ENCODE measurements at regions not wholly inside any gene's neighbourhood (a gene's known extent, or its start where the extent isn't known, plus 50 kb on each side); places are given as distances from the start of the nearest gene placed in this dataset.

- DNase-seq (ENCODE audit: insufficient read length, low spot score) (no peak), FAIRE-seq (no peak)
Measured at GRCh38 chr22:49123621-49124192, 704.0 kb downstream of the BRD1 start.

DNA sequence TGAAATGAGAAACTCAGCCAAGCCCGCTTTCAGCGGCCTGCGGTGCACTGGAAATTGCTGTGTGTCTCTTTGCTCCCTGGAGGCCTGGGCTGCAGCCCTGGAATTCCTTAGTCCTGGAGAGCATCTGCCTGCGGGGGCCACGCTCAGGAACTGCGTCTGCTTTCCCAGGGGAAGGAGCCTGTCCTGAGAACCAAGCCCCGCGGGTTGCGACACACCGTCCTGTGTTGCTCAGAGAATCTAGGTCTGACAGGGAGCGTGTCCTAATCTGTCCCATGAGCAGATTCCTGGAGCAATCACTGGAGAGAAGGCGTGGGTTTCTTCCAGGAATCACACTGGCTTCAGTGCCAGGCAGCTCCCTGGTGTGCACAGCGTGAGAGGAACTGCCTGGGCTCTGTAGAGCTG is 708.1 kb downstream of the BRD1 start:
- FAIRE-seq (no peak), DNase-seq (ENCODE audit: insufficient read length, low spot score) (no peak)

DNA sequence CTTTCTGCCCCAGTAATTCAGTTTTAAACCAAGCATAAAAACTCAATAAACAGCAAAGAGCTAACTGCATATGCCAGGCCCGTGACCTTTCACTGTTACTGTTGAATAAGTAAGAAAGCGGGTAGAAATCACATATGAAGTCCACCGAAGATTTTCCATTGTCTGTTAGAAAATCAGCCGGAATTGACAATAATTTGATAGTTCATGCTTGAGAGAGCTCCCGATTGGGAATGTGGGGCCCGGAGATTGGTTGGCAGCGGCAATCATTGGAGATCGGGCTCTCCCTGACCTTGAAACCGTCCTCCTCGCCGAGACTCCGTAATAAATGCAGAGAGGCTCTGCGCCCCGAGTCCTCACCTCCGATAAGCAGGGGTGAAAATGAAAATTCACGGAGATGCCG is 709.6 kb downstream of the BRD1 start:
- FAIRE-seq (no peak), DNase-seq (ENCODE audit: insufficient read length, low spot score) (no peak)

GRCh38 chr22:49117486-49117885 is 710.2 kb downstream of the BRD1 start:
- FAIRE-seq (no peak), DNase-seq (ENCODE audit: insufficient read length, low spot score) (no peak)

DNA sequence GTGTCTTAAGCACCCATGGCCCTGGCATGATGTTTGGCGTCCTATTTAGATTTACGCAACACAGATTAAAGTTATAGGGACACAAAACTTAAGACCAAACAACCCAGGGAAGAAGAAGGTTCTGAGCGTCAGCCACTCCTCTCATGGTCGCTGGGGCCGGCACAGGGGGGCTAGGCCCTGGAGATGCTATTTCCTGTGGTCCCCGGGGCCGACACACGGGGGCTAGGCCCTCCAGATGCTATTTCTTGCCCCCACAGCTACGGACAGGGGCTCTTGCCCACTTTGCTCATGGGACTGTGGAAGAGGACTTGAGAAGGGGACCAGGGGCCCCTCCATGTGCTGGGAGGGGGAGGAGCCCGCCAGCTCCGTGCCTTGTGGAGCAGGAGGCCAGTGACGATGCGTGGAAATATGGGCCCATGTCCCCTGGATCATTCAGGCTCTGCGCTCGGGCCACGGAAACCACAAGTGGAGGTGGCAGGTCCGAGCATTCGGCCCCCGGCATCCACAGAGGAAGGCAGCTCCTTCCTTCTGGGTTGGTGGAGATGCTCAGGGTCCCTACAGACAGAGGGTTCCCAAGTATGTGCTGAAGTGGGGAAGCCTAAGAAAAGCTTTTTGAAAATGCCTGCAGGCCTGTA is 711.1 kb downstream of the BRD1 start:
- DNase-seq (ENCODE audit: insufficient read length, low spot score) (no peak), FAIRE-seq (no peak)

GRCh38 chr22:49116021-49116420 is 711.7 kb downstream of the BRD1 start:
- no peak for FAIRE-seq
- DNase-seq (ENCODE audit: insufficient read length, low spot score), result no peak

DNA sequence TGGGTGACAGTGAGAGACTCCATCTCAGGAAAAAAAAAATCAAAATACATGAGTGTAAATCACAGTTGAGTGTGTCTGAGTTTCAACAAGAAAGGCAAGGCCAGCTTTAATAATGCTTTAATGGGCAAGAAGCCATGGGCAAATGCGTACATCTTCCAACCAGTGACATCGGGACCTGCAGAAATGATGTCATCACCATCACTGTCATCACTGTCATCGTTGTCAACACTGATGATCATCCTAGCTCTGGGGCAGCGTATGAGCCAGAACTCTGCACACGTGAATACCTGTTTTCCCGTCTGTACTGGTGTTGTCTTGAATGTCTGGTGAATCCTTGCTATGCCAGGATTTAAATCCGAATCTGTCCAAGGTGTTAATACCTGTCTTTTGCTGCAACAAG is 712.5 kb downstream of the BRD1 start:
- DNase-seq (ENCODE audit: insufficient read length, low spot score) (no peak), FAIRE-seq (no peak)

- FAIRE-seq, result no peak
- no peak for DNase-seq (ENCODE audit: insufficient read length, low spot score)
Measured at GRCh38 chr22:49113758-49114157, 713.9 kb downstream of the BRD1 start.

DNA sequence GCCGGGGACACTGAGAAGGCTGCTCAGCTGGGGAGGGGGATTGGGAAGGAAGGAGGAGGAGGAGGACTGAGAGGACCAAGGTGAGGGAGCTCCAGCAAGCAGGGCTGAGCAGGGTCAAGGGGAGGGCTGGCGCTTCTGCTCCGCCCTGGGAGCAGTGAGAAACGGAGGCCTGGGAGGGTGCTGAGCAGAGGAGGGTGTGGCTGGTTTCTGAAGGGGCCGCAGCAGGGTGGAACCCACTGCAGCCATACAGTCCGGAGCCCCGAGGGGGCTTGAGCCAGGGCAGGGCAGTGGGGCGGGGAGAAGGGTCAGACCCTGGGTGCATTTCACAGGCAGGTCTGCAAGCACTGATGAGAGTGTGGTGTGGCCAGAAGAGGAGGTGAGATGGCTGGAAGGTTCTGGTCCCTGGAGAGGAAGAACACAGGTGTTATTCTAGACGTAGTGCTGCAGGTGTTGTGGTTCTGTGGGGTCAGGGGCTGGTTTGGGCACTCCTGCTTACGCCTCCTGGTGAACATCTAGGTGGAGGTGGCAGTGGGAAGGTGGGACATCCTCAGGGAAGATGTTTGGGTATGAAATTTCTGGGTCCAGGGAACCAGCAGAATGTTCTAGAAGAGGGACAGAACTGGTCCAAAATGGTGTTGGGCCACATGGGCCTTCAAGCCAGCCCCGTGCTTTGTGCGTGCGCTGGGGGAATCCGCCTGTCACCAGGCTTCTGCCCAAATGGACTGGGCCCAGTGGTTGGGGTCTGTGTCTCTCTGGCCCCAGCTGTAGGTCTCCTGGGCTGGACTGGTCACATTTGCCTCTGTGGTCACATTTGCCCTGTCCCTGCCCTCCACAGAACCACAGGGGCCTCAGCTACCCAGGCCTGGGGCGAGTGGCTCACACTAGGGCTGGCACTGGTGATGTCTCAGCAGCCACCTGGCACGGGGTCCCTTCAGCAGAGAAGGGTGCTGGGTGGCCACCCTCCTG is 714.7 kb downstream of the BRD1 start:
- DNase-seq (ENCODE audit: insufficient read length, low spot score) (no peak), FAIRE-seq (no peak)

DNA sequence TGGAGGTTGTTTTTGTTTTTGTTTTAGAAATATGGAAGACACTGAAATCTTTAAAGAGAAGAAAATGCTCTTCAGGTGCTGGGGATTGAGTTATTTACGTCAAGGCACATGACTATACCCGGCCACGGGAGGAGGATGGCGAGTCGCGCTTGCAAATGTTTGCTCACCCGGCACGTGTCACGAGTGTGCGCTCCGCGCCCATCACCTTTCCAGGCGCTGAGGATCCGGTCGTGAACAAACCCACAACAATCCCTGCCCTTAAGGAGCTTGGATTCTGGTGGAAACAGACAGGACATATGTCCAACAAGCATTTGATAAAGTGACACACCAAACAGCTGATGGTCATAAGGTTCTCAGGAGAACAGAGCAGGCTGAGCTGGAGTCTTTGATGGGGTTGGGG is 715.5 kb downstream of the BRD1 start:
- FAIRE-seq, result no peak
- DNase-seq (ENCODE audit: insufficient read length, low spot score), result no peak

- DNase-seq (ENCODE audit: insufficient read length, low spot score), result no peak
- FAIRE-seq, result no peak
Measured at GRCh38 chr22:49111085-49111484, 716.6 kb downstream of the BRD1 start.

DNA sequence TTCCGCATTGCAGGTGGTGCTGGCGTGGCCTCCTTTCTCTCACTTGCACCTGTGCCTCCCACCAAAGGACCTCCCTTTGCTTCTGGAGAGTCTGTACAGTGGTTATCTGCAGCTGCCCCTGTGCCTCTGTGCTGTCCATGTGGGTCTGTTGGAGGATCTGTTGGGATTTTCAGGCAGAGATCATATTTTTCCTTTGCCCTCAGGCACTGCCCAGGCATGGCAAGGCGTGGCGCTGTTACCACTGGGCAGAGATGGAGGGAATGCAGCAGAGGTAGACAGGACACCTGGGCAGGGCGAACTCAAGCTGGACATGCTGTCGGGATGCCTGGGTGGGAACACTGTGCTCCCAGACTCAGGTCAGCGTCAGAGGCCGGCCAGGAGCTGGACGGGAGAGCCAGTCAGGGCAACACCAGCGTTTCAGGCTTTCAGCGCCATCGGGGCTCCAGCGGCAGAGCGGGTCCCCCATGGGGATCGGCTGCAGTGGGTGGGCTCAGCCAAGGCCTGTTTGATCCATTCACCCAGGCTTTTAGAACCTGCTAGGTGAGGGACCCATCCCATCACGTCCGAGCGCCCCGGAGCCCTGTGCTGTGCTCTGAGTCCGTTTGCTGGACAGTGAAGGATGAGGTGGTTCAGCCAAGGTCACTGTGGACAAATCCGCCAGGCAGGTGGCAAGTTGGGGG is 718.9 kb downstream of the BRD1 start:
- no peak for DNase-seq (ENCODE audit: insufficient read length, low spot score)
- FAIRE-seq, result no peak

DNA sequence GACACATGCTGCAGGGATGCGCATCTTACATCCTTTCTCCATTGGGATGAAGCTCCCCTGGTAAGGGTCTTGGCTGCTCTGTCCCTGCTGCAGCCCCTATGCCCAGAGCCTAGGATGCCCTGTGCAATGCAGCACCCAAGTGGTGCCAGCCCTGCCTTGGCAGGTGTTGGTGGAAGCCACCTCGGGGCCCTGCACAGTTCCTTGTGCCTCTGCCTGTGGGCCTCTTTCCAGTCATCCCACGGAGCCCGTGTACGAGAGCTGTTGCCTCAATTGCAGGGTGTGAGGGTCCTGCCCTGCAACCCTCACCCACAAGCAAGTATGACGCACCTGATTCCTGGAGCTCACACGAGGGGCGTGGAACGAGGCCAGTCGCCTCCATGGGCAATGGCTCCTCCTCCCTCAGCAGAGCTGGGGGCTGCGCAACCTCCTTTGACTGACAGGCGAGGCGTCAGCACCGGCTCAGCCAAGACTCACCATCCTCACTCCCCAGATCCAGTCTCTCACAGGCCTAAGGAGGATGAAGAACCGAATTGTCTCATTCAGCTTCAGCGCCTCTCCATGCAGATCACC is 719.6 kb downstream of the BRD1 start:
- FAIRE-seq (no peak), DNase-seq (ENCODE audit: insufficient read length, low spot score) (no peak)

DNA sequence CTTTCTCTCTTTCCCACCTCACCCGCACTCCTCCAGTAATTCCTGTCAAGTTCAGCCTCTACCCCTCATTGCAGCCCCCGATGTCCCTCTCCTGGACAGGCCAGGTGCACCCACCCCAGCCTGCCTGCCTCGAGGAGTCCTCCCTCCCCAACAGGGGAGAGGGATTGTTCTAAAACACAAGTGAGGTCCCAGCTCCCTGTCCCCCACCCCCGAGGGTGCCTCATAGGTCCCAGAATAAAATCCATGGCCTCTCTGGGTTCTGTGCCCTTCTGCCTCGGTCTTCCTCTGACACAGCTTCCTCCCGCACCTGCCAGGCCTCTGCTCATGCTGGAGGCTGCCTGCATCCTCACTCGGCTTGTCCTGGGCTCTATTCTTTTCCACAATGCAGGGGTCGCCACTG is 720.1 kb downstream of the BRD1 start:
- DNase-seq (ENCODE audit: insufficient read length, low spot score) (no peak), FAIRE-seq (no peak)

GRCh38 chr22:49106842-49107152 is 720.9 kb downstream of the BRD1 start:
- FAIRE-seq (no peak), DNase-seq (ENCODE audit: insufficient read length, low spot score) (no peak)

- no peak for DNase-seq (ENCODE audit: insufficient read length, low spot score)
Measured at GRCh38 chr22:49106096-49106841, 721.4 kb downstream of the BRD1 start.

GRCh38 chr22:49104434-49104833 is 723.2 kb downstream of the BRD1 start:
- DNase-seq (ENCODE audit: insufficient read length, low spot score) (no peak), FAIRE-seq (no peak)

More at GRCh38 chr22:49106096-49106841, 721.4 kb downstream of the BRD1 start:
- no peak for FAIRE-seq

- no peak for DNase-seq (ENCODE audit: insufficient read length, low spot score)
Measured at GRCh38 chr22:49103314-49104059, 724.2 kb downstream of the BRD1 start.

DNA sequence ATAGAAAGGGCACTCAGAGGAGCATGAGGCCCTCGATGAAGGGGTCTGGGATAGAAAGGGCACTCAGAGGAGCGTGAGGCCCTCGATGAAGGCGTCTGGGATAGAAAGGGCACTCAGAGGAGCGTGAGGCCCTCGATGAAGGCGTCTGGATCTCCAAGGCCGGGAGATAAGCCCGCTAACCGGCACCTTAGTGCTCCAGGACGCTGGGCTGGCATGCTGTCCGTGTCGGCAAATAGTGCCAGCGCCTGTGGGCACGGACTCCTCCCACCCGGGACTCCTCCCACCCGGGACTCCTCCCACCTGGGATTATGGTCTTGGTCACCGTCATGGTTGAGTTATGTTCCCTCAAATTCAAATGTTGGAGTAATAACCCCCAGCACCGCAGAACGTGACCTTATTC is 725.3 kb downstream of the BRD1 start:
- DNase-seq (ENCODE audit: insufficient read length, low spot score), result no peak
- FAIRE-seq, result no peak

More at GRCh38 chr22:49103314-49104059, 724.2 kb downstream of the BRD1 start:
- no peak for FAIRE-seq

DNA sequence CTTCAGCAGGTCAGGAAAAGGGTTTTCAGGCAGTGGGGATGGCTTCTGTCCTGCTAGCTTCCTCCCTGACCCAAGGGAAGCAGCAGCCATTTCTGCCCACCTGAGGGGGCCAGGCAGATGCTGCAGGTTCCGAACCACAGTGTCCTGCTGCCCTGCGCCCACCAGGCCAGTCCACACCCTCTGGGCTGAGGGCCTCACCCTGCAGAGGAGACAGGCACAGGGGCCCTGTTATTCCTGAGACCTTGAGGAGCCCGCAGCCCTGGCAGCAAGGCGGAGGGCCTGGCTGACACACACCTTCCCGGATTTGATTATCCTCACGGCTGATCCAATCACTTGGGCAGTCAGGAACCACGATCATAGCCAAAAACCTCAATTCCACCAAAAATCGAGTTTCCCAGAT is 725.8 kb downstream of the BRD1 start:
- no peak for FAIRE-seq

More for the DNA sequence above, 725.8 kb downstream of the BRD1 start:
- DNase-seq (ENCODE audit: insufficient read length, low spot score), result no peak

Measured in HTR-8/SVneo (cell line).